HepG2 (cell line): ENCODE measurements at regions not wholly inside any gene's neighbourhood (a gene's known extent, or its start where the extent isn't known, plus 50 kb on each side); places are given as distances from the start of the nearest gene placed in this dataset.

Experiments used
- ATAC-seq: fragments of 200-7000 bp; cut with Tn5 transposase; 3 replicates; pipeline ENCODE4 v1.9.1; 2020; ENCODE audit warnings: mild to moderate bottlenecking, moderate library complexity
- BruUV-seq: library from RNA; stranded (reverse); fragments of 400-500 nt; replicated peaks from 2 replicates; lab custom pipeline; 2021; lab: Mats Ljungman, UMichigan
- CTCF ChIA-PET: fragments of 300-600 bp; formaldehyde crosslinking; extraction: SDS; loops from one replicate; lab custom pipeline; 2021; ENCODE audit warnings: low total read pairs, inconsistent platforms, low intra/inter-chr PET ratio; lab: Yijun Ruan, JAX
- POLR2A ChIA-PET: fragments of 350-600 bp; sonication (Branson Sonifier 250); formaldehyde crosslinking; loops from one replicate; lab custom pipeline; 2020; ENCODE audit warnings: antibody characterized with exemption, inconsistent platforms; lab: Yijun Ruan, JAX
- DNase-seq: peaks from one replicate; pipeline ENCODE4 v3.0.0-alpha.2; 2015; ENCODE audit warnings: low spot score
- FAIRE-seq: peaks from 3 replicates; lab custom pipeline; 2011; peaks lifted over from hg19 to GRCh38; lab: Jason Lieb, UNC
- H2AFZ ChIP-seq: one replicate; pipeline ENCODE4 v1.6.1; 2011; ENCODE audit warnings: low read length, inconsistent platforms
- H3K27ac ChIP-seq: fragments of 300-600 bp; 3 replicates; pipeline ENCODE4 v1.8.0; 2011; ENCODE audit warnings: mixed run types, mild to moderate bottlenecking, mixed read lengths, low read length, inconsistent platforms; ENCODE audit not compliant: insufficient read depth; ENCODE audit errors: extremely low read length
- H3K27me3 ChIP-seq, 2 experiments: fragments of 200-600 bp in 1 of 2; 2 replicates in 1 of 2; 3 replicates in 1 of 2; pipeline versions ENCODE4 v1.6.0 to v1.8.0; 2011; ENCODE audit warnings: low read length in 2 of 2, mild to moderate bottlenecking in 2 of 2, moderate library complexity in 2 of 2, inconsistent platforms in 1 of 2; ENCODE audit not compliant: insufficient read depth in 2 of 2, control insufficient read depth in 1 of 2
- H3K36me3 ChIP-seq, 2 experiments: fragments of 200-600 bp in 1 of 2; replicated peaks in 1 of 2; 2 replicates in 1 of 2; 3 replicates in 1 of 2; pipeline versions ENCODE4 v1.5.1 to v1.8.0; 2011; ENCODE audit warnings: low read length in 2 of 2, inconsistent platforms in 1 of 2; ENCODE audit not compliant: insufficient read depth in 2 of 2, control insufficient read depth in 1 of 2
- H3K4me1 ChIP-seq: 2 replicates; pipeline ENCODE4 v1.5.1; 2012; ENCODE audit warnings: low read length, inconsistent platforms; ENCODE audit not compliant: insufficient read depth
- H3K4me2 ChIP-seq: 2 replicates; pipeline ENCODE4 v1.6.0; 2011; ENCODE audit warnings: low read depth, low read length, inconsistent platforms
- H3K4me3 ChIP-seq, 3 experiments: fragments of 200-600 bp in 1 of 3; sonication (generic), shearing (Covaris generic) in 1 of 3; replicated peaks in 1 of 3; 2 replicates each; pipeline ENCODE4 v1.5.1; 2011 to 2016; ENCODE audit warnings: low read length in 3 of 3, inconsistent platforms in 2 of 3, low read depth in 2 of 3, mild to moderate bottlenecking in 2 of 3, control low read depth in 1 of 3, mixed read lengths in 1 of 3; ENCODE audit not compliant: insufficient read depth in 1 of 3
- H3K79me2 ChIP-seq: one replicate; pipeline ENCODE4 v1.6.1; 2011; ENCODE audit warnings: low read length, inconsistent platforms; ENCODE audit not compliant: insufficient read depth
- H3K9ac ChIP-seq: 2 replicates; pipeline ENCODE4 v1.6.0; 2011; ENCODE audit warnings: mild to moderate bottlenecking, low read depth, low read length, inconsistent platforms; ENCODE audit not compliant: insufficient read depth
- H3K9me3 ChIP-seq: 2 replicates; pipeline ENCODE4 v1.5.1; 2012; ENCODE audit warnings: mild to moderate bottlenecking, low read length
- H4K20me1 ChIP-seq: 2 replicates; pipeline ENCODE4 v1.6.0; 2011; ENCODE audit warnings: inconsistent platforms, mild to moderate bottlenecking, low read length, moderate library complexity; ENCODE audit not compliant: insufficient read depth
- KDM5A ChIP-seq: fragments of 200-600 bp; sonication (generic); IDR thresholded peaks from 2 replicates; pipeline ENCODE4 v1.7.0; 2018; ENCODE audit warnings: antibody characterized with exemption, mild to moderate bottlenecking, low read length, borderline replicate concordance
- LRRFIP1 ChIP-seq: sonication (generic); formaldehyde crosslinking; conservative IDR thresholded peaks from 2 replicates; pipeline ENCODE4 v1.4.0; 2020; ENCODE audit warnings: missing genetic modification reagents
- RAD21 ChIP-seq: fragments of 450-650 bp; formaldehyde crosslinking; IDR thresholded peaks from 2 replicates; pipeline ENCODE4 v1.5.0; 2020; ENCODE audit warnings: mild to moderate bottlenecking
- in situ Hi-C: cut with HindIII; loops from 2 replicates; pipeline ENCODE4 v1.10.0; 2017; ENCODE audit warnings: low pct_unique_long_range_greater_than_20kb; ENCODE audit not compliant: extremely low pct_ligation_motif_present
- intact Hi-C: fragments of 100-400 bp; cut with micrococcal nuclease; formaldehyde crosslinking; loops from one replicate; pipeline ENCODE4 v1.10.0; 2022; ENCODE audit not compliant: unreplicated experiment
- TF ChIP-seq, protein P1 (sequence below): sonication (generic); formaldehyde crosslinking; conservative IDR thresholded peaks from 2 replicates; pipeline ENCODE4 v1.4.0; 2020; ENCODE audit warnings: missing genetic modification reagents

DNA sequence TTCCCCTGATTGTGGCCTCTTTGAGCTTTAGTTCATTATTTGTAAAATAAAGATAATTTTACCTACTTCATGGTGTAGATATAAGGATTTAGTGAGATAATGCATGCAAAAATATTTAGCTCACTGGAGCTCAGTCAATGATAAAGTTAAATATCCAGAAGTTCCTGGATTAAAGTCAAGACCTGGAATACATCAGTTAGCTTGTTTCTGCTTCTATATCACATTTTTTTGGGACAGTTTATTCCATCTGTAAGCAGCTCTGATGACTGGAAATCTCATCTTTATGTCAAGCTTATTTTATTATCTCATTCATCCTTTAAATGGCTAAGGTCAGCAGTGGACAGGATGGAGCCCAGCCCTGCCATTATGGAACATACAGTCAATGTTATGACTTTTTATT, 152.0 kb downstream of the EVA1A start:
- FAIRE-seq (no peak), DNase-seq (no peak), ATAC-seq (no peak)
- TF ChIP-seq RAD21 (no peak), LRRFIP1 (CRISPR knock-in tag) (no peak), KDM5A (no peak)
- TF ChIP-seq, protein P1, sequence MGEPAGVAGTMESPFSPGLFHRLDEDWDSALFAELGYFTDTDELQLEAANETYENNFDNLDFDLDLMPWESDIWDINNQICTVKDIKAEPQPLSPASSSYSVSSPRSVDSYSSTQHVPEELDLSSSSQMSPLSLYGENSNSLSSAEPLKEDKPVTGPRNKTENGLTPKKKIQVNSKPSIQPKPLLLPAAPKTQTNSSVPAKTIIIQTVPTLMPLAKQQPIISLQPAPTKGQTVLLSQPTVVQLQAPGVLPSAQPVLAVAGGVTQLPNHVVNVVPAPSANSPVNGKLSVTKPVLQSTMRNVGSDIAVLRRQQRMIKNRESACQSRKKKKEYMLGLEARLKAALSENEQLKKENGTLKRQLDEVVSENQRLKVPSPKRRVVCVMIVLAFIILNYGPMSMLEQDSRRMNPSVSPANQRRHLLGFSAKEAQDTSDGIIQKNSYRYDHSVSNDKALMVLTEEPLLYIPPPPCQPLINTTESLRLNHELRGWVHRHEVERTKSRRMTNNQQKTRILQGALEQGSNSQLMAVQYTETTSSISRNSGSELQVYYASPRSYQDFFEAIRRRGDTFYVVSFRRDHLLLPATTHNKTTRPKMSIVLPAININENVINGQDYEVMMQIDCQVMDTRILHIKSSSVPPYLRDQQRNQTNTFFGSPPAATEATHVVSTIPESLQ: no peak
- no TSS peak for BruUV-seq
- no peak overlapping the region for H3K4me3 ChIP-seq
- no peaks in the 10 kb centered on the region for H3K79me2 ChIP-seq
- ChIA-PET CTCF (no interaction called here), POLR2A (no interaction called here)
- in situ Hi-C loops: loop anchor here (10.0 kb wide), 2 partner anchors 344 to 714 kb away; no protein-coding TSS in a partner anchor
- H3K27me3 ChIP-seq: peaks cover 0 to 4% of the 10 kb centered on the region in 2 experiments; a peak in 2 of 5 replicates
- no peaks in the 10 kb centered on the region for H3K9me3 ChIP-seq
- no peaks in the 10 kb centered on the region for H3K36me3 ChIP-seq
- no peak overlapping the region for H3K9ac ChIP-seq
- no peaks in the 10 kb centered on the region for H4K20me1 ChIP-seq
- intact Hi-C loops: no loop called here
- H3K4me1 ChIP-seq: no peaks in the 10 kb centered on the region
- H3K27ac ChIP-seq: no peak overlapping the region
- no peak overlapping the region for H3K4me2 ChIP-seq
- no peak overlapping the region for H2AFZ ChIP-seq
